PC-3 (cell line): ENCODE measurements at regions not wholly inside any gene's neighbourhood (a gene's known extent, or its start where the extent isn't known, plus 50 kb on each side); places are given as distances from the start of the nearest gene placed in this dataset.

ENCODE experiments used
- EZH2 ChIP-seq: fragments of 300-600 bp; sonication (generic); IDR thresholded peaks from one replicate; pipeline ENCODE4 v1.6.1; 2017; ENCODE audit warnings: antibody characterized with exemption, mild to moderate bottlenecking, low read length; ENCODE audit not compliant: unreplicated experiment
- EZH2phosphoT487 ChIP-seq: fragments of 300-600 bp; sonication (generic); IDR thresholded peaks from 2 replicates; pipeline ENCODE4 v1.6.1; 2018; ENCODE audit warnings: mild to moderate bottlenecking, antibody characterized with exemption, low read length, borderline replicate concordance
- TF ChIP-seq, protein P1 (sequence below): fragments of 300-600 bp; sonication (generic); conservative IDR thresholded peaks from 2 replicates; pipeline ENCODE4 v1.5.1; 2017; ENCODE audit warnings: antibody characterized with exemption, low read depth, mild to moderate bottlenecking, low read length

DNA sequence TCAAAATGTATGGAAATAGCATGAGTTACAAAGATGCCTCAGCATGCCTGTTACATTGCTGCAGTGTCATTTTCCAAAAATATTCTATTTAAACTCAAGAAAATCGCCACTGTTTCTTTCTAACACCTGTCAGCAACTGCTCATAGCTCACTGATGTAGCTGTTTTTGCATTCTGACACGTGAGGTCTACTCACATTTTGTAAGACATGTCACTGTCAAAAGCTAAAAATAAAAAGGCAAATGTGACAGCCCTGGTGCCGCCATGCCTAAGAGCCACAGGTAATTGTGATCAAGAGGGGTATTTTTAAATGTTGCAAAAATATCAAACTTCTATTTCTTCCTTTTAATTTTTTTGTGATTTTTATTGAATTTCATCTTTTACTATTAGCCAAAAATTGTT is 556.2 kb upstream of the TMPRSS15 start:
- TF ChIP-seq, protein P1, sequence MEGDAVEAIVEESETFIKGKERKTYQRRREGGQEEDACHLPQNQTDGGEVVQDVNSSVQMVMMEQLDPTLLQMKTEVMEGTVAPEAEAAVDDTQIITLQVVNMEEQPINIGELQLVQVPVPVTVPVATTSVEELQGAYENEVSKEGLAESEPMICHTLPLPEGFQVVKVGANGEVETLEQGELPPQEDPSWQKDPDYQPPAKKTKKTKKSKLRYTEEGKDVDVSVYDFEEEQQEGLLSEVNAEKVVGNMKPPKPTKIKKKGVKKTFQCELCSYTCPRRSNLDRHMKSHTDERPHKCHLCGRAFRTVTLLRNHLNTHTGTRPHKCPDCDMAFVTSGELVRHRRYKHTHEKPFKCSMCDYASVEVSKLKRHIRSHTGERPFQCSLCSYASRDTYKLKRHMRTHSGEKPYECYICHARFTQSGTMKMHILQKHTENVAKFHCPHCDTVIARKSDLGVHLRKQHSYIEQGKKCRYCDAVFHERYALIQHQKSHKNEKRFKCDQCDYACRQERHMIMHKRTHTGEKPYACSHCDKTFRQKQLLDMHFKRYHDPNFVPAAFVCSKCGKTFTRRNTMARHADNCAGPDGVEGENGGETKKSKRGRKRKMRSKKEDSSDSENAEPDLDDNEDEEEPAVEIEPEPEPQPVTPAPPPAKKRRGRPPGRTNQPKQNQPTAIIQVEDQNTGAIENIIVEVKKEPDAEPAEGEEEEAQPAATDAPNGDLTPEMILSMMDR = no peak
- TF ChIP-seq EZH2 (no peak), EZH2phosphoT487 (no peak)
